ENCODE measurements at regions not wholly inside any gene's neighbourhood (a gene's known extent, or its start where the extent isn't known, plus 50 kb on each side); places are given as distances from the start of the nearest gene placed in this dataset.

GRCh38 chr10:4294271-4294670 lies 509.3 kb upstream of the KLF6 start:
- TF ChIP-seq CTCF (conservative IDR thresholded peaks at IDR 0.05; ENCODE audit: low read depth, low read length): no peak
- no peak for TF ChIP-seq EZH2 (IDR thresholded peaks at IDR 0.05; ENCODE audit: low read length, unreplicated experiment)
- TF ChIP-seq EZH2phosphoT487 (IDR thresholded peaks at IDR 0.05; ENCODE audit: borderline replicate concordance, low read length): no peak

Measured in PC-3 (cell line).